ENCODE measurements at regions not wholly inside any gene's neighbourhood (a gene's known extent, or its start where the extent isn't known, plus 50 kb on each side); places are given as distances from the start of the nearest gene placed in this dataset.
"Not testable (repeated sequence)": the region's sequence is repeated elsewhere in the genome, so short reads cannot be mapped to it uniquely, and the experiment has no call there.

- DNase-seq (ENCODE audit: low spot score) = no peak
- Histone ChIP-seq H3K27ac (no peak overlapping the region), H3K4me3 (no peak overlapping the region)
- TF ChIP-seq, protein P1, sequence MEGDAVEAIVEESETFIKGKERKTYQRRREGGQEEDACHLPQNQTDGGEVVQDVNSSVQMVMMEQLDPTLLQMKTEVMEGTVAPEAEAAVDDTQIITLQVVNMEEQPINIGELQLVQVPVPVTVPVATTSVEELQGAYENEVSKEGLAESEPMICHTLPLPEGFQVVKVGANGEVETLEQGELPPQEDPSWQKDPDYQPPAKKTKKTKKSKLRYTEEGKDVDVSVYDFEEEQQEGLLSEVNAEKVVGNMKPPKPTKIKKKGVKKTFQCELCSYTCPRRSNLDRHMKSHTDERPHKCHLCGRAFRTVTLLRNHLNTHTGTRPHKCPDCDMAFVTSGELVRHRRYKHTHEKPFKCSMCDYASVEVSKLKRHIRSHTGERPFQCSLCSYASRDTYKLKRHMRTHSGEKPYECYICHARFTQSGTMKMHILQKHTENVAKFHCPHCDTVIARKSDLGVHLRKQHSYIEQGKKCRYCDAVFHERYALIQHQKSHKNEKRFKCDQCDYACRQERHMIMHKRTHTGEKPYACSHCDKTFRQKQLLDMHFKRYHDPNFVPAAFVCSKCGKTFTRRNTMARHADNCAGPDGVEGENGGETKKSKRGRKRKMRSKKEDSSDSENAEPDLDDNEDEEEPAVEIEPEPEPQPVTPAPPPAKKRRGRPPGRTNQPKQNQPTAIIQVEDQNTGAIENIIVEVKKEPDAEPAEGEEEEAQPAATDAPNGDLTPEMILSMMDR (IDR thresholded peaks at IDR 0.05) = no peak
These were observed 95.6 kb downstream of the NCOR2 start for GRCh38 chr12:124471828-124472227.

GRCh38 chr12:124470806-124471205 lies 96.6 kb downstream of the NCOR2 start:
- DNase-seq (ENCODE audit: low spot score) = no peak
- TF ChIP-seq, protein P1 (IDR thresholded peaks at IDR 0.05) = no peak
- no peak overlapping the region for H3K27ac ChIP-seq

GRCh38 chr12:124470139-124470538 lies 97.3 kb downstream of the NCOR2 start:
- no peak overlapping the region for H3K27ac ChIP-seq
- TF ChIP-seq, protein P1 (IDR thresholded peaks at IDR 0.05) = no peak
- no peak for DNase-seq (ENCODE audit: low spot score)
- no peak overlapping the region for H3K4me3 ChIP-seq

More at GRCh38 chr12:124470806-124471205, 96.6 kb downstream of the NCOR2 start:
- no peak overlapping the region for H3K4me3 ChIP-seq

DNA sequence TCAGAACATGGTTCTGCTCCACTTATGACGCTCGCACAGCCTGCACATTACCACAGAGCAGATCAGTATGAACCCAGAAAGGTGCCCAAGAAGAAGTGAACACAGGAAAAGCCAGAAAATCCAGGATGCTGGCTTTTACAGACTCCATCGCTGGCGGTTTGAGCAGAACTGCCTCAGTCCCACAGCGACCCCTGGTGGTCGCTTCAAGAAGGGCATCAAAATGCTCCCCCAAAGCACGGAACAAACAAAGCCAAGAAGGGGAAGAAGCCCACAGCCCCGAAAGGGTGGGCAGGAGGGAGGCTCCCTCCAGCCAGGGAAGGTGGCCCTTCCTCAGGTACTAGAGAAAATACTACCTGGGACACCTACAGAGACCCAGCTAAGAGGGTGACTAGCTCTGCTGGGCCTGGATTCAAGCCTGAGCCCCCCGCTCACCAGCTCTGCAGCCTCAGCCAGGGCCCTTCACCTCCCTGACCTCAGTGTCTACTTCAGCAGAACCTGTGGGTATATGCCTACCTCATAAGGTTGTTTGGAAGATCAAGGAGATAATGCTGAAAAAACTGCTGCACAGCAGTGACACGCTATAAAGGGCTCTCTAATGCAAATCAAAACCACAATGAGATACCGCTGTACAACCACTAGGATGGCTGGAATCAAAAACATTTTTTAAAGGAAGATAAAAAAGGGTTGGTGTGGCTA lies 98.1 kb downstream of the NCOR2 start:
- H3K27ac ChIP-seq = no peak overlapping the region
- no peak for DNase-seq (ENCODE audit: low spot score)
- no peak overlapping the region for H3K4me3 ChIP-seq
- TF ChIP-seq, protein P1 (IDR thresholded peaks at IDR 0.05) = peak; percentile 32

DNA sequence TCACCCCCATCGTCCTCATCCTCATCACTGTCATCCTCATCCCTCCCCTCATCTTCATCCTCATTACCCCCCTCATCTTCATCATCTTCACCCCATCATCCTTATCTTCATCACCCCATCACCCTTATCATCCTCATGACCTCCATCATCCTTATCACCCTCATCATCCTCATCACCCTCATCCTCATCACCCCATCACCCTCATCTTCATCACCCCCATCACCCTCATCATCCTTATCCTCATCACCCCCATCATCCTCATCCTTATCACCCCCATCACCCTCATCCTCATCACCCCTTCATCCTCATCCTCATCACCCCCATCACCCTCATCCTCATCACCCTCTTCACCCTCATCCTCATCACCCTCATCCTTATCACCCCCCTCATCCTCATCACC lies 99.9 kb downstream of the NCOR2 start:
- not testable (repeated sequence) for DNase-seq (ENCODE audit: low spot score); H3K4me3 ChIP-seq; H3K27ac ChIP-seq

DNA sequence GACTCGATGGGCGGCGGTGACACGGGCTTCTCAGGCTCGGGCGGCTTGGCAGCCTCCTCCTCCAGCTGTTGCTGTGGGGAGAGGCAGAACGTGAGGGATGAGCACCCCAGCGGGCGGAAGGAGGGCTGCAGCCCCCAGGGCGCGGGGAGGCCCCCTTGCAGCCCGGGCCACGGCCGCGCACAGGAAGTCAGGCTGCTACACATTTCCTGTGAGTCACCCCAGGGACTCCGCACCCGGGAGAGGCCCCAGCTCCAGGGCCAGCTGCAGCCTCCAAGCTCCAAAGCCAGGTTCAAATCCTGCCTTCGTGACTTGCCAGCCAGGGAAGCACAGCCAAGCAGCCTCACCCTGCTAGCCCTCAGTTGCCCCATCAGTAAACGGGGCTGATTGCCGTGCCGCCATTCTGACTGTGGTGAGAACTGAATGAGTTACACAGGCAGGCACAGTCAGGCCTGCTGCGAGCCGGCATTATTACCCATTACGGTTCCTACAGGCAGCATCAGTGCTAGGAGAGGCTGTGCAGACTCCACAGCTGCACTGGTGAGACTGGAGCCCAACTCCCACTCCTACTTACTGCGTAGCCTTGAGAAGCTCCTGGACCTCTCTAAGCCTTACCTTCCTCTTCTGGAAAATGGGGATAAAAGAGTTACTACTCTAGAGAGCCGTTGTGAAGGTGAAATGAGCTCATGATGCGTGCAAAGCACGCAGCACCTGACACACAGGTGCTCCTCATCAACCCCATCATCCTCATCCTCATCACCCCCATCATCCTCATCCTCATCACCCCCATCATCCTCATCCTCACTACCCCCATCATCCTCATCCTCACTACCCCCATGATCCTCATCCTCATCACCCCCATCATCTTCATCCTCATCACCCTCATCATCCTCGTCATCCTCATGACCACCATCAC lies 100.9 kb downstream of the NCOR2 start:
- TF ChIP-seq, protein P1 (IDR thresholded peaks at IDR 0.05) = no peak
- Histone ChIP-seq H3K4me3 (no peak overlapping the region), H3K27ac (peak overlapping the region in 1 of 2 donors; percentile 53)
- no peak for DNase-seq (ENCODE audit: low spot score)

- no peak for DNase-seq (ENCODE audit: low spot score)
- peak overlapping the region in 1 of 2 donors; percentile 53 for H3K27ac ChIP-seq
- TF ChIP-seq, protein P1 (IDR thresholded peaks at IDR 0.05) = no peak
- no peak overlapping the region for H3K4me3 ChIP-seq
These were observed 101.9 kb downstream of the NCOR2 start for GRCh38 chr12:124465473-124465872.

All from coronary artery (tissue), 2 donors.